Neural crest cell (in vitro differentiated cells): ENCODE measurements at regions not wholly inside any gene's neighbourhood (a gene's known extent, or its start where the extent isn't known, plus 50 kb on each side); places are given as distances from the start of the nearest gene placed in this dataset.

Source experiments
- DNase-seq: peaks from one replicate; pipeline ENCODE4 v3.0.0; 2021; ENCODE audit warnings: low read depth, mixed read lengths, low spot score
- H3K27ac Mint-ChIP-seq: one replicate; pipeline ENCODE4 v1.8.0; 2021; ENCODE audit warnings: mild to moderate bottlenecking, mixed read lengths; ENCODE audit not compliant: unreplicated experiment
- H3K27me3 Mint-ChIP-seq: 2 replicates; pipeline ENCODE4 v1.8.0; 2021; ENCODE audit warnings: low read depth, mild to moderate bottlenecking, mixed read lengths
- H3K36me3 Mint-ChIP-seq: 2 replicates; pipeline ENCODE4 v1.8.0; 2021; ENCODE audit warnings: low read depth, mild to moderate bottlenecking, mixed read lengths
- H3K4me1 Mint-ChIP-seq: 2 replicates; pipeline ENCODE4 v1.8.0; 2021; ENCODE audit warnings: mixed read lengths
- H3K4me3 Mint-ChIP-seq: one replicate; pipeline ENCODE4 v1.8.0; 2021; ENCODE audit warnings: mild to moderate bottlenecking, mixed read lengths
- H3K9me3 Mint-ChIP-seq: 2 replicates; pipeline ENCODE4 v1.8.0; 2021; ENCODE audit warnings: mixed read lengths
- TF ChIP-seq, protein P1 (sequence below): fragments of 200-600 bp; sonication (generic); conservative IDR thresholded peaks from 2 replicates; pipeline ENCODE4 v1.5.0; 2021; ENCODE audit warnings: antibody characterized with exemption, mild to moderate bottlenecking

DNA sequence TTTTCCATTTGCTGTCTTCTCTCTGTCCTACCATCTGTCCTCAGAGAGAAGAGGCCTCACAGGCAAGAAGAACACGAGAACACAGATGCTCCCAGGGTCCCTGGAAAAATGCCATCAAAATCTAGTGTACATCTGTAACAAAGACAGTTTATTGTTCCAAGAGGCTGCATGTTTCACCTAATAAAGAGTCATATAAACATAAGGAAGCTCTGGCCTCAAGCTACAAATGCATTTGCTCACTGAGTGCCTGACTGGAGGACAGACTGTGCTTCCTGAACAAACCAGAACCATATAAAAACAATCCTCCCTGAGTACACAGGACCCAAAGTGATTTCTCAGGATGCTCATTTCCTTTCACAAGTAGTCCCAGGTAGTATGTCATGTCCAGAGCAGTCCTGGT, 76.3 kb upstream of the SLC44A3 start:
- TF ChIP-seq, protein P1, sequence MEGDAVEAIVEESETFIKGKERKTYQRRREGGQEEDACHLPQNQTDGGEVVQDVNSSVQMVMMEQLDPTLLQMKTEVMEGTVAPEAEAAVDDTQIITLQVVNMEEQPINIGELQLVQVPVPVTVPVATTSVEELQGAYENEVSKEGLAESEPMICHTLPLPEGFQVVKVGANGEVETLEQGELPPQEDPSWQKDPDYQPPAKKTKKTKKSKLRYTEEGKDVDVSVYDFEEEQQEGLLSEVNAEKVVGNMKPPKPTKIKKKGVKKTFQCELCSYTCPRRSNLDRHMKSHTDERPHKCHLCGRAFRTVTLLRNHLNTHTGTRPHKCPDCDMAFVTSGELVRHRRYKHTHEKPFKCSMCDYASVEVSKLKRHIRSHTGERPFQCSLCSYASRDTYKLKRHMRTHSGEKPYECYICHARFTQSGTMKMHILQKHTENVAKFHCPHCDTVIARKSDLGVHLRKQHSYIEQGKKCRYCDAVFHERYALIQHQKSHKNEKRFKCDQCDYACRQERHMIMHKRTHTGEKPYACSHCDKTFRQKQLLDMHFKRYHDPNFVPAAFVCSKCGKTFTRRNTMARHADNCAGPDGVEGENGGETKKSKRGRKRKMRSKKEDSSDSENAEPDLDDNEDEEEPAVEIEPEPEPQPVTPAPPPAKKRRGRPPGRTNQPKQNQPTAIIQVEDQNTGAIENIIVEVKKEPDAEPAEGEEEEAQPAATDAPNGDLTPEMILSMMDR: no peak
- Mint-ChIP-seq H3K4me3 (no peak overlapping the region), H3K27ac (no peak overlapping the region)

GRCh38 chr1:94741996-94742395, 78.2 kb upstream of the SLC44A3 start:
- no peak overlapping the region for H3K4me3 Mint-ChIP-seq
- TF ChIP-seq, protein P1: no peak
- no peak for DNase-seq
- H3K9me3 Mint-ChIP-seq: peaks cover 4% of the 10 kb centered on the region
- no peak overlapping the region for H3K27ac Mint-ChIP-seq
- H3K4me1 Mint-ChIP-seq: peaks cover 13% of the 10 kb centered on the region
- no peaks in the 10 kb centered on the region for H3K27me3 Mint-ChIP-seq
- H3K36me3 Mint-ChIP-seq: no peaks in the 10 kb centered on the region

More for the DNA sequence above, 76.3 kb upstream of the SLC44A3 start:
- peaks cover 6% of the 10 kb centered on the region for H3K9me3 Mint-ChIP-seq
- no peak for DNase-seq
- H3K27me3 Mint-ChIP-seq: no peaks in the 10 kb centered on the region
- H3K36me3 Mint-ChIP-seq: no peaks in the 10 kb centered on the region
- H3K4me1 Mint-ChIP-seq: peaks cover 13% of the 10 kb centered on the region

GRCh38 chr1:94741510-94741909, 78.6 kb upstream of the SLC44A3 start:
- no peak overlapping the region for H3K27ac Mint-ChIP-seq
- no peaks in the 10 kb centered on the region for H3K27me3 Mint-ChIP-seq
- peaks cover 4% of the 10 kb centered on the region for H3K9me3 Mint-ChIP-seq
- no peak overlapping the region for H3K4me3 Mint-ChIP-seq
- DNase-seq: no peak
- TF ChIP-seq, protein P1: no peak
- H3K4me1 Mint-ChIP-seq: peaks cover 8% of the 10 kb centered on the region
- H3K36me3 Mint-ChIP-seq: no peaks in the 10 kb centered on the region

DNA sequence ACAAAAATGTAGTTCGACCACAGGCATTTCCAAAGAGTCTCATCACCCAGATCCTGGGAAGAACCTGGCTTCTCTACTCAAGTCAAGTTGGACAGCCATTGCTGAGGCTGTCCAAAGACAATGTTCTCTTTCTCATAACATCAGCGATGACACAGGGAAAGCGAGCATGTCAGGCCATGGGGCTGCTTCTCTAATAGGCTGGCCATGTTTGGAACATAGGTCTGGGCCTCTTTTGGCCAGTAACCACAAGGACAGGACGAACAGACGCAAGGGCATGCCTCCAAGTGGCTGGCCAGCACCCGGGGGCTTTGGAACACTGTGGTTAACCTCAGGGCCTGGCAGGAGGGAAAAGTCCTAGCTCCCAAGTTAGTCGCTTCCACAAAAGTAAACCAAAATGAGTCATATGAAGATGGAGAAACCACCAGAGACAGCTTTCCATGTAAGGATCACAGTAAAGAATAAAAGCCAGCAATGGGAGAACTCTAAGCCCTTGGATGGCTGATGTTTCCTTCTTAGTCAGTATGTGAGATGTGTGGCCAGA, 80.6 kb upstream of the SLC44A3 start:
- H3K36me3 Mint-ChIP-seq: no peaks in the 10 kb centered on the region
- DNase-seq: no peak
- H3K4me3 Mint-ChIP-seq: no peak overlapping the region
- no peaks in the 10 kb centered on the region for H3K9me3 Mint-ChIP-seq
- H3K27me3 Mint-ChIP-seq: no peaks in the 10 kb centered on the region
- TF ChIP-seq, protein P1: no peak
- peaks cover 13% of the 10 kb centered on the region for H3K4me1 Mint-ChIP-seq
- H3K27ac Mint-ChIP-seq: no peak overlapping the region

DNA sequence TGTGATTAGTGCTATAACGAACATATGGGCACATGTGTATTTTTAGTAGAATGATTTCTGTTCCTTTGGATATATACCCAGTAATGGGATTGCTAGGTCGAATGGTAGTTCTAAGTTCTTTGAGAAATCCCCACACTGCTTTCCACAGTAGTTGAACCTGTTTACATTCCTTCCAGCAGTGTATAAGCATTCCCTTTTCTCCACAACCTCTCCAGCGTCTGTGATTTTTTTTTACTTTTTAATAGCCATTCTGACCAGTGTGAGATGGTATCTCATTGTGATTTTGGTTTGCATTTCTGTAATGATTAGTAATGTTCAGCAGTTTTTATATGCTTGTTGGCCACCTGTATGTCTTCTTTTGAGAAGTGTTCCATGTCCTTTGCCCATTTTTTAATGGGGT, 81.8 kb upstream of the SLC44A3 start:
- H3K27me3 Mint-ChIP-seq: no peaks in the 10 kb centered on the region
- no peaks in the 10 kb centered on the region for H3K36me3 Mint-ChIP-seq
- no peak overlapping the region for H3K27ac Mint-ChIP-seq
- DNase-seq: no peak
- H3K4me1 Mint-ChIP-seq: peaks cover 9% of the 10 kb centered on the region
- H3K4me3 Mint-ChIP-seq: no peak overlapping the region
- H3K9me3 Mint-ChIP-seq: no peaks in the 10 kb centered on the region
- TF ChIP-seq, protein P1: no peak
